ENCODE measurements at regions not wholly inside any gene's neighbourhood (a gene's known extent, or its start where the extent isn't known, plus 50 kb on each side); places are given as distances from the start of the nearest gene placed in this dataset.

DNA sequence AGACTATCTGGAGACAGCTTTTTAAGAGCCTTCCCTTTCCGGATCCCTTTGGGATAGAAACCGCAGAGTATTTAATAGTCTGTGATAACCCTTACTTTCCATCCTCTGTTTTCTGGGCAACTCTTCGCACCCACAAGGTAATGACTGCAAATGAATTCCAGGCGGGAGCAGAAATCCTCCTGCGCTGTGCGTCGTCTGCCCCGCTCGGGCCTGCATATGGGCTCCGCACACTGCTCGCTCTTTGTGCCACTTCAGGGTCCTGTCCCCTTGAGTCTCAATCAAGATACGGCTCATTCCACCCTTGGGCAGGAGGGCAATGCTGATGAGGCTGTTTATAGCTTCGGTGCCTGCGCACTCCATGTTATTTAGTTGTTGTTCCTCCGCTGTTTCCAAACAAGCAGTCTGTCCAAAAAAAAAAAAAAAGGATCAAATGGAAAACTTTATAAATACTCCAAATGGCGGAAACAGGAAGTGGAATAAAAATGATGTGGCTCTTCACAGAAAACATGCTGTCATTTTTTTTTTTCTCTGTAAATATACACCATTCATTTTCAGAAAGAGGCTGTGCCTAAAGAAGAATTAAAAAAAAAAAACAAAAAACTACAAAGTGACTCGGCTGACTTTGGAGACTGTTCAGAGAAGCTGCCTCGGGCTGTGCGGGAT is 169.6 kb upstream of the GMDS start:
- DNase-seq = no peak

DNA sequence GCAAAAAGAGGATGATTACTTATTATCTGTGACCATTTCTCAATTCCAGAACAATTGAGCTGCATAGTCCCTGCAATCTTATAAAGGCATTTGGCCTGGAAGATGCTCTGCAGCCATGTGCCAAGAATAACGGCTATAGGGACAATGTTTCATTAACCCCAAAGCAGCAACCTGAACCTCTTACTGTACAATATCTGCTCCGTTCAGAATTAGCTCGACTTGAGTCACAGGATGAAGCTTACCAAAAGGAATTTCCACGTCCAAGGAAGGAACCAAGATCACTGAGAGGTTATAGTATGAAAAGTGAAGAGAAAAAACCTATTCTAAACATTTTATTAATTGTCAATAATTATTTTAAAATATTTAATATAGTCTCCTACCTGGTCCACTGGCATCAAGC is 167.3 kb upstream of the GMDS start:
- DNase-seq = no peak

DNA sequence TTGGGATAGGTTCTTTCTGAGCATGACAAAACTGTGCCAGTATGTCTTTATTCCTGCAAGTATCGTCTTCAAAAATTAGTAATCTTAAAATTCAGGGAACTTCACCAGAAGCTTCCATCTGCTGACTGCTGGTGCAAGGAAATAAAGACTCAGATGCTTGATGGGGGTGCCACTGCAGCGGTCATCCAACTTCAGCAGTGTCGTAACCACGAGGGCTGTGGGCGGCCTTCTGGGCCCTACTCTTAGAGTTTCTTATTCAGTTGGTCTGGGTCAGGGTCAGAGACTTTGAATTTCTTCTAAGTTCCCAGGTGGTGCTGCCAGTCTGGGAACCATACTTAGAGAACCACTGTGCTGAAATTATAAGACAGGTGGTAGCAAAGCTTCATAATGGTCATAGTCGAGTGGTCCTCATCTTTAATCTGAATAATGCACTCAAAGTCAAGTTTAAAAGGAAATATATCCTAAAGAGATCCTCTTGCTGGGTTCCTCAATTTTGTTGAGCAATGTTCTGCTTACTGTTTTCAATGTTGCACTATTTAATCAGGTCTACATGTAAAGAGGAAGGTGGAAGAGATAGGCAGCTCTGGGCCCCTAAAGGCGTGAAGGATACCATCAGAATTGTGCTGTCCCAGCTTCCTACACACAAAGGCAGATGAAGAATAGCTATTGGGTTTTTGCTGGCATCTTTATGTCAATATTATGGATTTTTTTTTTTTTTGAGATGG is 165.4 kb upstream of the GMDS start:
- no peak for DNase-seq

DNA sequence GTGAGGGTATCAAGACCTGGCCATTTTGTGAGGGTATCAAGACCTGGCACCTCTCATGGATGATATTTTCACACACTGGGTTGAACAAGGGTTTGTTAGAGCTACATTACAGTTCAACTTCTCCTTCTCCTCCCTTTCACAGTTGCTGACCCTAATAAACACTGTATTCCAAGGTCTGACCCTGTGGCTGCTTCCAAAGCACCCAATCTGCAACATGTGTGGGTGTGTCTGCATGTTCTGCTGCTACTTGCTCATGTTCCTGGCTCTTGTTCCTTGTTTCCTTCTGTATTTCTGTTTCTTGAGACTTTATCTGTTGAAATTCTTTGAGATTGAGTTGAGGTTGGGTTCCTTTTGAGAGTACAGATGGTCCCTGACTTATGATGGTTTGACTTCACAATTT is 162.1 kb upstream of the GMDS start:
- DNase-seq = no peak

DNA sequence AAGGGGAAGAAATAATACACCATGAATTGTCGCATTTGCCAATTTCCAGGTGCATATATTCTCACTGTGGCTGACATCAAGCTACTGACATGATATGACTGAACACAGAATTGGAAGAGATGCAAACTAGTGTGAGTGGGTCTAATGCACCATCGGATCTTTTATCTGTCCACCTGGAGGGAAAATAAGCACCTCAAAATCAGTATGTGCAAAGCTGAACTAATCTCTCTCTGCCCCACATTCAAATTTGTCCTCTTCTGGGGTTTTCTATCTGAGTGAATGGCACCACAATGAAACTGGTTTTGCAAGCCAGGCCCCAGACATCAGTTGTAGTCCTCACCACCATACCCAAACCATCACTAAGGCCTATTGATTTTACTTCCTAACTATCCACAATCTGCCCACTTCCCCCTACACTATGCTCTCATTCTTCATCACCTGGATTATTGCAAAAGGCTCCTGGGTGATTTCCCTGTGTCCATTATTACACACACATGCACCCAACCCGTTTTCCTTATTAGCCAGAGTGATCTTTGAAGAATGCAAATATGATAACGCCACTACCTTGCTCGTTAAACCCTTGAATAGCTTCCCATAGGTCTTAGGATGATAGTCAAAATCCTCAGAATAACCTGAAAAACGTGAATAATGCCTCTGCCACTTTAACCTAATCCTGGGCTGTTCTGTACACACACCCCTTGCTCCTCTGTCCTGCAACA is 159.0 kb upstream of the GMDS start:
- DNase-seq = no peak

DNA sequence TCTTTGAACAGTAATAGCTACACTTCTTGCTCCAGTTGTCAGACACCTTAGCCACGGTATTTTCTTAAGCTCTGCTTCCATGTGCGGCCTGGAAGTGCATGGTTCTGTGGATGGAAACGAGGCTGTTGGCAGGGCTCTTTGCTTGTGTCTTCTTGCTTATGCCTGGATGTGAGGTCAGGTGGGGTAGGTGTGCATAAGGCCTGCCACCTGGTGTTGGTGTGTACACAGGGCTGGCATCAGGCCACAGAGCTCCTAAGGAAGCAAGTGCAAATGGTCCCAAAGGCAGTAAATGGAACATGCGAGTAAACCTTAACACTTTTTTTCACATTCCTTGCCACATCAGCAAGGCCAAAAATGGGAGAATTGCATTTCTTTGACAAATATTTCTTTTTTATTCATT is 158.1 kb upstream of the GMDS start:
- no peak for DNase-seq

DNA sequence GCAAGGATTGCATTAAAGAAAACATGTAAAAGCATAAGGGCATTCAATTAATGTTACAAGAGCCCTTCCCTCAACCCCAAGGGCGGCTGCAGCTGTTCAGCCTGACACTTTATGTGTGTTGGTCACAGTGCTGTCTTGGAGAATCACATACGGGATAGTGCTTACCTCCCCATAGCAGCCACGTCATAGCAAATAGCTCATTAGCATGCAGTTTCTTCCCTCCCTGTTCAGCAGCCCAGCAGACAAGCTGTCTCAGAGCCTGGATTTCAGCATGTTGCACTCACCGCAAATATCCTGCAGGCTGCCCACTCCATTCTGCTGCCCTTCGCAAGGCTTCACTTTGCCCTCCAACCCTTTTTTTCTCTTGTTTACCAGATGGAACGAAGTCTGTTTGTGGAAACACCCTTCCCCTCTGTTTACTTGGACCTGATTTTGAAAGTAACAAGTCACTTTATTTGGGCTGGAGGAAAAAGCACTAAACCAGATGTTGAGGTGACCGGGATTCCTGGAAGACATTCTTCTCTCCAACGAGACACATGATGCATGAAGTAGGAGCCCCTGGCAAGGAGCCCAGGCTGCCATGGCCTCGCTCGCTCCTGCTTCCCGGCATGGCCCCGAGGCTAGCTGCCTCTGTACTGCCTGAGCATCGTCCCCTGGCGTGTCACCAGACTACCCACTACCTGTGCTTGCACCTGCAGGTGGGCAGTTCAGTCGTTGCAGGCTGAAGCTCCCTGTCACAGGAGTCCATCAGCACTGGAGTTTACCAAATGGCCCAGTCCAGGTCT is 151.6 kb upstream of the GMDS start:
- no peak for DNase-seq

DNA sequence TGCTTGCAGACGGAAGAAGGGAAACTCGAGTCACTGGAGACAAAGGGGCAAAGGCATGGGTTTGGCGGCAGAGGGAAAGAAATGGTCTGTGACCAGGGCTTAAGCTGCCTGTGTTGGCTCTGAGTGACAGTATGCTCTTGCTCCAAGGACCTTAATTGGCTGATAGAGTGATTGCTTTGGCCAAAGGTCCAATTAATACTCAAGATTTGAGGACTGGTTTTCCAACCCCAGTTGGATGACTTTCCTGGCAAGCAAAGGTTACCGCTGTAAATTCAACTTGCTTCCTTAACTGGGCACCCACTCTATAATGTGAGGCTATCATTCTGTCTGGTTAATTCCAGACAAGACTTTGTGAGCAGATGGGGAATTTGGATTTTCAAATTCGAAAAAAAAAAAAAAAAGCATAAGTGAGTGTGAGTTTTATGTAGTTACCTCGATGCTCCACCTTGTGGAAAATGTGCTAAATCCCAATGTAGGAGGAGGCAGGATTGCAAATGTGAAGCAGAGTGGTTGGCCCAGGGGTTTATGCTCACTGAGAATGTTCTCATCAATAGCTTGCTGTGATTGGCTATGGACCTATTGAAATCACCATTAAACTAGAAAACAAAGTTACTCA is 150.7 kb upstream of the GMDS start:
- no peak for DNase-seq

DNA sequence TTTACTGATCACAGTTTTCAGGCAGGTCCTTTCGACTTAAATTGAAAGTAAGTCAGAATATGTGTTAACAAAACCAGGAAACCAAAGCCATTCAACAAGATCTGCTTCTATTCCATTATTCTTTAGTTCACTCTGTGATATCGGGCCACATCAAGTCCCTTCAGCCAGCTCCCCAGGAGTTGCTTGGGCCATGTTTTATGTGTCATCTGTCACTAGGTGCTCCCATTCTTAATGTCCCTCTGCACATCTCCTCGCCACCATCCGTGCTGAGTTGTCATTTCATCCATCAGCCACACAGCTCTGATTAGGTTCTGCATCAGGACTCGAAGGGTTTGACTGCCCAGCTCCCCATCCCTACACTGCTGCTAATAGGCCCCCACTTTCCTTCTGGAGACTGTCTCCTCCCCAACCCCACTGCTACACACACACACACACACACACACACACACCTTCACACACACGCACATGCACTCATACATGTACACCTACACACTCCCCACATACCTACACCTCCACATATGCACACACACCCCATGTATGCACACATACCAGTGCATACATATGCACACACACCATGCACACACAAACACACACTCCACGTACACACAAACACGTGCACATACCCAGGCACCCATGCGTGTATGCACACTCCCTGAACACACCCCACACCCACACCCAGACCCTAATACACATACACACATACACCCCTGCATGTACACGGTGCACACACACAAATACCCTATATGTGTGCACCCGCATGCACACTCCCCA is 143.3 kb upstream of the GMDS start:
- no peak for DNase-seq

DNA sequence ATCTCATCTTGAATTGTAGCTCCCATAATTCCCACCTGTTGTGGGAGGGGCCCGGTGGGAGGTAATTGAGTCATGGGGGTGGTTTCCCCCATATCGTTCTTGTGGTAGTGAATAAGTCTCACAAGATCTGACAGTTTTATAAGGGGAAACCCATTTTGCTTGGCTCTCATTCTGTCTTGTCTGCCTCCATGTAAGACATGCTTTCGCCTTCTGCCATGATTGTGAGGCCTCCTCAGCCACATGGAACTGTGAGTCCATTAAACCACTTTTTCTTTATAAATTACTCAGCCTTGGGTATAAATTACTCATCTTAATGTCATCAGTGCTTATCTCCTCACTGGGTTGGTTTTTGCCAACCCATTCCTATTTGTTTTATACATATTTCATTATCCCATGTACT is 142.0 kb upstream of the GMDS start:
- DNase-seq = no peak

DNA sequence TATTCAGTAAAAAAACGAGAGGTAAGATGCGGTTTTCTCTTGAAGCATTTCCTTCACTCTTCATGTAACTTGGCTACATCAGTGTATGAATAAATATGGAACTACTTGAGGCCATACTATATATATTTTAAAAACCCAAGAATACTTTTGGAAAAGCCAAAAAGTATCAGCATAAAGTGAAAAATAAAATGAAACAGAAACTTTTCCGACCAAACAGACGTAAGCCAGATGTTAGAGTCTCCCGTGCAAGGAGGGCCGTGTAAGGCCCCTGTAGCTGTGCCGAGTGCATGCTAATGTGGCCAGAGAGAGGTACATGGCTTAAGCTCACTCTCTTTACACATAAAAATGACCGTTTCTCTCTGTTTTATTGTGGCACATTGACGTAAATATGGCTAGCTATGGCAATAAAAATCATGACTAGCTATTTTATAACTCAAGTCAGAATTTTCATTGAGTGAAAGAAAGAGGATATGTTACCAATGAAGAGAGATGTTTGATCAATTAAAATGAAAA is 140.1 kb upstream of the GMDS start:
- DNase-seq = no peak

DNA sequence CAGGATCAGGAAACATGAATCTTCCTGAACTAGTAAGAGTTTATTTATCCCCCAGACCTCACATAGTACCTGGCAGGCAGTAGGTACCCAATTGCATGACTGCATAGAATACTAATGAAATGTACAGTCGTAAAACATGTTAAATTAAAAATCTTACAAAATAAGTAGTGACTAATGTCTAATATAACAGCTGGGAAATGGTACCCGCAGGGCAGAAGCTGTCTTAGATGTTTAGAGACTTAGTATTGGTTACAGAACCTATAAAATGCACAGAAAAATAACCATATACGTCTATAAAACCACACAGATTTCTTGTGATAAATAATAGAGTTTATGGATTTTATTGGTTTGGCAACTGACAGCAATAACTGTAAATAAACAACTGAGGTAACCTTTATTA is 139.1 kb upstream of the GMDS start:
- DNase-seq = no peak

DNA sequence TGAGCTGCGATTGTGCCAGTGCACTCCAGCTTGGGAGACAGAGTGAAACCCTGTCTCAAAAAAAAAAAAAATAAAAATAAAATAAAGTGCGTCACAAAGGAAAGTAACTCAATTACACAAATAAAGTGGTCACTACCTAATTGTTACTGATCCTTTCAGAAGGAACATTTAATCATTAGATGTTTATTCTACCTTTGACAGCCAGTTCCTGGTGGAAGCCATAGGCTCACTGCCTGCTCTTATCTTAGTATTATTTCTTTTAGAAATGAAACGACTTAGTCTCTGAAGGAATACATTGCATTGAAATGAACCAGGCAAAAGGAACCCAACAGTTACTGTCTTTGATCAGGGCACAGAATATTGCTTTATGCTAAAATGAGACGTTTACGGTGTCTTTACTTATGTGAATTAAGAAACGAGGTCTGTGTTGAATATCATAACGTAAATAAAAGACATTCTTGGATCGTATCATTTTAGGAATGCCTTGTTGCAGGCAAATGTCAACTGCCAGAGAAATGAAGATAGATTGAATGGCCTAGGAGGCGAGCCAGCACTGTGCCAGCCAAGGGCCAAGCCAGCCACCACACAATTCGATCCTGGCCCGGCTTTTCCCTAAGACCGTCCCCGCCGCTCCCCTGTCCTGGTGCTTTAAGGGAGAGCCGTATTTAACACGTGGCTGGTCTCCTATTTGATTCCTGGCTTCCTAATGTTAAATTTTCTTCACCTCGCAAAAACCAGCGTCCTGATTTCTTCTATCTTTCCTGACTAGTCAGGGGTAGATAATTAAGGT is 136.7 kb upstream of the GMDS start:
- no peak for DNase-seq

DNA sequence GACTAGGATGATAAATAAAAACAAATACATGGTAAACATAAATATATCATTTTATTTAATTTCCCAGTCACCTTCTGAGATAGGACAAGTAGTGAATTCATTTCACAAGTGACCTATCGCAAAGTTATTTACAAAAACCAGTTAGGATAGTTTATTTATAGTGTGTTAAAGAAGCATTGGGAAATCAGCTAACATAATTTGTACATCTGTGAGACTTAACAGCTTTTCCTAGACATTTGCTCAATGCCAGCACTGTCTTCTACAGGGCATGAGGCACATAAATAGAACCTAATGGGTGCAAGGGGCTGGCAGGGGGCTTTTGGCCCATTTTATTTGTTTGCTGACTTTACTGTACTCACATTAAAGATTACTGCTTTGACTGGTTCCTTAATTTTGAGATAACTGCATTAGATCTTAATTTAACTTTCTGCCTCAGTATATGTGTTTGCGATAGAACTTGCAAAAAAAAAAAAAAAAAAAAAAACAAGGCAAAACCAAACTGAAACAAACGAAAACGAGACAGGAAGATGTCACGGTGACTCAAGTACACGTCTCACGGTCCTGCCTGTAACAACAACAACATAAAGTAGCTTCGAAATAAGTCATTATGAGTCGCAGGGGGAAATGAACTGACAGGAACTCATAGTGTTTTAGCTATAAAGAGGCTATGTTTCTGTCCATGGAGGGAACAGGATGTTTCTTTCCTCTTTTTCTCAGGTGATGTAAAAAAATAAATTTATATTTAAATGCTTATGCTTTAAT is 133.7 kb upstream of the GMDS start:
- DNase-seq = no peak

DNA sequence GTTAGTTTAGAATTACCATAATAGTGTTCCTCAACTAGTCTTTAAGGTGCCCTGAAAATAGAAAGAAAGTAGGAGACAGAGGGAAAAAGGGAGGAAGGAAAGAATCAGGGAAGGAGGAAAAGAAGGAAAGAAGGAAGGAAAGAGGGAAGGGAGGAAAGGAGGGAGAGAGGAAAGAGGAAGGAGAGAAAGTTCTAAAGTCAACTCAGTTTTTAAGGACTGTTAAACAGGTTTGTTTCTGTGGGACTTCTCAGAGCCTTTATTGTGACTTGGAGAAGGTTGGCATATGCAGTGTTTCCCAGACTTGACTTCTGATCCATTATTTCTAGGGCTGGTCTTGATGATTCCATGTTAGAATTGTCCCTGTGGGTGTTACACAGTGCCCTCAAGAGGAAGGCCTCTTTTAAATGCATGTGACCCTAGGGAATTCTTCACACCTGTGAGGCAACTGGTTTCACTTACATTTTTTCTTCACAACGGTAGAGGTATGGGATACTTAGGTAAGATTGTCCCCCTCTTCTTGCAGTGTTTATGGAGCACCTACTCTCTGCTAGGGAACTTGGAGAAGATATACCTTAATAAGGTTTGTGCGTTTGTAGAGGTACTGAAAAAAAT is 132.7 kb upstream of the GMDS start:
- DNase-seq = no peak

DNA sequence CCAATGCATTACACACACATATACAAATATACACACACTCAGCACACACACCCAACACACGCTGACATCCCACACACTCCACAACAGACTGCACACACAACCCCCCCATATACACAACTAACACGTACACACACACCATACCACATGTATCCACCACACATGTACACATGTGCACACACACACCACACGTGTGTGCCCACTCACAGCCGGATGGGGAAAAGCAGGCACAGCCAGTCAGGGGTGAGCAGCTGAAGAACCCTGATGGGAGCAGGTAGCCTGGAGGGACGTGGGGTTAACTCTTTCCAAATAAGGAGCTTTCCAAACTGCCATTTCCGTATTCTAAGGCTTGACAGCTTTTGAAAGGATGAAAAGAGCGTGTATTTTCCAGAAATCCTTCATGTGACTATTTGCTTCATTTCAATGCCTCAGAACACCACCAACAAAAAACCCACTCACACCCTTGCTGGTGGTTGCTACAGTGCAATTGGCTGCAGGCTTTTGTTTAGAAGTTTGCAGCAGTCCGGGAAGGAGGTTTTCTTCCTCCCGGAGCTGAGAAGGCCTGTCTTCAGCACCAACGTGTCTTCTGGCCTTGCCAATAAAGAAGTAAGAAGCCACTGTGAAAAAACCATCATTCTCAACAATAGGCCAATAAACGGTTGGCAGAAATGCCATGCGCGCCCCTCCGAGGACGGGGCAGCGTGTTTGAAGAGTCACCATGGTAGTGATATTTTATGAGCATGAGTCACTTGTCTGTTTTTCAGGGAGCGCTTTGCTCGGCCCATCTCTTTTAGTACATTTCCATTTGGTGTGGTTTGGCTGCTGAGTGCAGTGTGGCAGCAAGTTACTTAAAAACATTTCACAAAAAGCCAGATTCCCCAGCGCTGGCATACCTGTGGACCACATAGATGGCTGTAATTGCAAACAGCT is 131.3 kb upstream of the GMDS start:
- DNase-seq = no peak

DNA sequence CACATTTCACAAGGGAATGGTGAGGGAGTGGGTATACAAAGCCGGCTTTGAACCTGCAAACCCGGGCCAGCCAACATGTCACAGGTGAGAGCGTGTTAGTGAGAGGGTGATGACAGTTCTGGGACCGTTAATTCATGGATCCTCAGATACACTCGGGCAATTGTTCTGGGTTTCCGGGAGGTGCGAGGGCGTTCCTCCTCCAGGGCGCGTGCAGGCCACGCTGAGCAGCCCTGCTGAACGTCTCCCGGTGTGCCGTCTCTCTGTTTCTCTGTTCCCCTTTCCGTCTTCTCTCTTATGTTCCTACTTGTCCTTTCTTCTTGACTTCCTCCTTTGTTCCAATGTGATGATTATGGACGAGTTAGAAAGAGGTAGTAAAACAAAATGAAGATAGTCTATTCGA is 130.0 kb upstream of the GMDS start:
- DNase-seq = no peak

DNA sequence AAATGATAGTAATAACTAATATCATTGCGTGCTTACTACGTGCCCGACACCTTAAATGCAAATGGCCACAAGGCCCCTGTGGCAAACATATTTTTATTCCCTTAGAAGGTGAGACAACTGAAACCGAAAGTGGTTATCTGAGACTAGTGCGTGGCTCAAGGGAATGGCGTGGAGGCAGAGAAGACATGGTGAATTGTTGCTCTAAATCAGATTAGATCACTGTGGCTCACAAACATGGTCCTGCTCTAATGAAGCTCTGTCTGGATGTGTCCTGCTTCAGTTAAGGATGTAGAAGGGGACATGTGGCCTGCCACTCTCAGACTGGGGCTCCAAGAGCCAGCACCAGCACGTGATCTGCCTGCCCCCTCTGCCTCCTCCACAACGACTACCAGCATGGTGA is 124.2 kb upstream of the GMDS start:
- no peak for DNase-seq

DNA sequence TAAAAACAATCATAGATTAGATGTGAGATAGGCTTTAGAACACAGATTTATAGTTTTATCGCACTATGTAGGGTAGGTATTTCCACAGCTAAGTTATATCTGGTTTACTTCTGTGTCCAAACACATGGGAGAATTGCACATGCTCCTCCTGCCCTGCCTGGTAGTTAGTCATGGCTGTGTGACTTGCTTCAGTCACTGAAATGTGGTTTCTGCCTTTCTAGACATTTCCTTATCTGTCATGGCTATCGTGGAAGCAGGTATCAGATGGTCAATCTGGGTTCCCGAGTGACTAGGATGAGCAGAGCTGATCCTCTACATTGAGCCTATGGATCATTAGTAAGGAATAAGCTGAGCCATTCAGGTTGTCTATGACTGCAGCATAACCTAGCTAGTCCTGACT is 117.8 kb upstream of the GMDS start:
- DNase-seq = no peak
